ENCODE measurements at regions not wholly inside any gene's neighbourhood (a gene's known extent, or its start where the extent isn't known, plus 50 kb on each side); places are given as distances from the start of the nearest gene placed in this dataset.
A peak's percentile ranks its signal among the peaks of the same experiment; 100 is the strongest.

DNA sequence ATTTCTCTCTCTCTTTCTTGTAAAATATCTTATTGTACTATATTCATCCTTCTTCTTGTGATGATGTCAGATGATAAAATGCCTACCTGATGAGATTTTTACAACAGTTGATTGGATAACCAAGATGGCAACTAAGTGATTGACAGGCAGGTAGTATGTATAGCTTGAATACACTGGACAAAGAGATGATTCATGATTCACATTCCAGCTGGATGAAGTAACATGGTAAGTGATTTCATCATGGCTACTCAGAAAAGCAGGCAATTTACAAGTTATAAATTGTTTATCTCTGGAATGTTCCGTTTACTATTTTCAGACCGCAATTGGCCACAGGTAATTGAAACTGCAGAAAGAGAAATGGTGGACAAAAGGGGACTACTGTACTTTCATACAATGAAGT is 1471.7 kb upstream of the C9orf72 start:
- TF ChIP-seq, protein P1, sequence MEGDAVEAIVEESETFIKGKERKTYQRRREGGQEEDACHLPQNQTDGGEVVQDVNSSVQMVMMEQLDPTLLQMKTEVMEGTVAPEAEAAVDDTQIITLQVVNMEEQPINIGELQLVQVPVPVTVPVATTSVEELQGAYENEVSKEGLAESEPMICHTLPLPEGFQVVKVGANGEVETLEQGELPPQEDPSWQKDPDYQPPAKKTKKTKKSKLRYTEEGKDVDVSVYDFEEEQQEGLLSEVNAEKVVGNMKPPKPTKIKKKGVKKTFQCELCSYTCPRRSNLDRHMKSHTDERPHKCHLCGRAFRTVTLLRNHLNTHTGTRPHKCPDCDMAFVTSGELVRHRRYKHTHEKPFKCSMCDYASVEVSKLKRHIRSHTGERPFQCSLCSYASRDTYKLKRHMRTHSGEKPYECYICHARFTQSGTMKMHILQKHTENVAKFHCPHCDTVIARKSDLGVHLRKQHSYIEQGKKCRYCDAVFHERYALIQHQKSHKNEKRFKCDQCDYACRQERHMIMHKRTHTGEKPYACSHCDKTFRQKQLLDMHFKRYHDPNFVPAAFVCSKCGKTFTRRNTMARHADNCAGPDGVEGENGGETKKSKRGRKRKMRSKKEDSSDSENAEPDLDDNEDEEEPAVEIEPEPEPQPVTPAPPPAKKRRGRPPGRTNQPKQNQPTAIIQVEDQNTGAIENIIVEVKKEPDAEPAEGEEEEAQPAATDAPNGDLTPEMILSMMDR (IDR thresholded peaks at IDR 0.05 in 2 of 3, conservative IDR thresholded peaks at IDR 0.05 in 1 of 3; ENCODE audit: borderline replicate concordance in 1 of 3, insufficient read depth in 1 of 3, low read depth in 2 of 3, low read length in 2 of 3) = no peak
- TF ChIP-seq, protein P2, sequence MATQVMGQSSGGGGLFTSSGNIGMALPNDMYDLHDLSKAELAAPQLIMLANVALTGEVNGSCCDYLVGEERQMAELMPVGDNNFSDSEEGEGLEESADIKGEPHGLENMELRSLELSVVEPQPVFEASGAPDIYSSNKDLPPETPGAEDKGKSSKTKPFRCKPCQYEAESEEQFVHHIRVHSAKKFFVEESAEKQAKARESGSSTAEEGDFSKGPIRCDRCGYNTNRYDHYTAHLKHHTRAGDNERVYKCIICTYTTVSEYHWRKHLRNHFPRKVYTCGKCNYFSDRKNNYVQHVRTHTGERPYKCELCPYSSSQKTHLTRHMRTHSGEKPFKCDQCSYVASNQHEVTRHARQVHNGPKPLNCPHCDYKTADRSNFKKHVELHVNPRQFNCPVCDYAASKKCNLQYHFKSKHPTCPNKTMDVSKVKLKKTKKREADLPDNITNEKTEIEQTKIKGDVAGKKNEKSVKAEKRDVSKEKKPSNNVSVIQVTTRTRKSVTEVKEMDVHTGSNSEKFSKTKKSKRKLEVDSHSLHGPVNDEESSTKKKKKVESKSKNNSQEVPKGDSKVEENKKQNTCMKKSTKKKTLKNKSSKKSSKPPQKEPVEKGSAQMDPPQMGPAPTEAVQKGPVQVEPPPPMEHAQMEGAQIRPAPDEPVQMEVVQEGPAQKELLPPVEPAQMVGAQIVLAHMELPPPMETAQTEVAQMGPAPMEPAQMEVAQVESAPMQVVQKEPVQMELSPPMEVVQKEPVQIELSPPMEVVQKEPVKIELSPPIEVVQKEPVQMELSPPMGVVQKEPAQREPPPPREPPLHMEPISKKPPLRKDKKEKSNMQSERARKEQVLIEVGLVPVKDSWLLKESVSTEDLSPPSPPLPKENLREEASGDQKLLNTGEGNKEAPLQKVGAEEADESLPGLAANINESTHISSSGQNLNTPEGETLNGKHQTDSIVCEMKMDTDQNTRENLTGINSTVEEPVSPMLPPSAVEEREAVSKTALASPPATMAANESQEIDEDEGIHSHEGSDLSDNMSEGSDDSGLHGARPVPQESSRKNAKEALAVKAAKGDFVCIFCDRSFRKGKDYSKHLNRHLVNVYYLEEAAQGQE (IDR thresholded peaks at IDR 0.05; ENCODE audit: low read depth) = no peak
- TF ChIP-seq SIN3A (IDR thresholded peaks at IDR 0.05; ENCODE audit: low read depth) (no peak), EZH2 (IDR thresholded peaks at IDR 0.05) (no peak), POLR2AphosphoS5 (IDR thresholded peaks at IDR 0.05; ENCODE audit: low read depth, low read length) (no peak), POLR2A (IDR thresholded peaks at IDR 0.05; ENCODE audit: borderline replicate concordance, extremely low read depth, insufficient read depth, insufficient read length) (no peak), CBX3 (IDR thresholded peaks at IDR 0.05; ENCODE audit: low read depth) (no peak), SP1 (IDR thresholded peaks at IDR 0.05; ENCODE audit: low read depth) (no peak), JUND (IDR thresholded peaks at IDR 0.05) (no peak), ZFX (IDR thresholded peaks at IDR 0.05) (no peak), EZH2phosphoT487 (IDR thresholded peaks at IDR 0.05; ENCODE audit: borderline replicate concordance) (no peak), CEBPB (IDR thresholded peaks at IDR 0.05; ENCODE audit: low read depth) (peak; percentile 42; the same call in 1 of the 2 replicates)
- TF ChIP-seq, protein P3, sequence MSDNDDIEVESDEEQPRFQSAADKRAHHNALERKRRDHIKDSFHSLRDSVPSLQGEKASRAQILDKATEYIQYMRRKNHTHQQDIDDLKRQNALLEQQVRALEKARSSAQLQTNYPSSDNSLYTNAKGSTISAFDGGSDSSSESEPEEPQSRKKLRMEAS (IDR thresholded peaks at IDR 0.05) = no peak
